Ishikawa (cell line): ENCODE measurements at regions not wholly inside any gene's neighbourhood (a gene's known extent, or its start where the extent isn't known, plus 50 kb on each side); places are given as distances from the start of the nearest gene placed in this dataset.

Experiments
- CEBPB ChIP-seq: IDR thresholded peaks from 2 replicates; pipeline ENCODE4 v1.6.1; 2012
- CREB1 ChIP-seq: IDR thresholded peaks from 2 replicates; pipeline ENCODE4 v1.6.1; 2012; ENCODE audit warnings: low read depth
- EGR1 ChIP-seq: IDR thresholded peaks from 2 replicates; pipeline ENCODE4 v1.6.1; 2012
- EP300 ChIP-seq: IDR thresholded peaks from 2 replicates; pipeline ENCODE4 v1.6.1; 2012; ENCODE audit warnings: borderline replicate concordance
- FOXM1 ChIP-seq: IDR thresholded peaks from 2 replicates; pipeline ENCODE4 v1.6.1; 2012; ENCODE audit warnings: low read depth, borderline replicate concordance
- MAX ChIP-seq: IDR thresholded peaks from 2 replicates; pipeline ENCODE4 v1.6.1; 2012
- NFIC ChIP-seq: IDR thresholded peaks from 2 replicates; pipeline ENCODE4 v1.6.1; 2012
- RAD21 ChIP-seq: IDR thresholded peaks from 2 replicates; pipeline ENCODE4 v1.6.1; 2012; ENCODE audit warnings: low read depth
- REST ChIP-seq: IDR thresholded peaks from 2 replicates; pipeline ENCODE4 v1.6.1; 2012; ENCODE audit warnings: low read depth, mild to moderate bottlenecking
- TAF1 ChIP-seq: IDR thresholded peaks from 2 replicates; pipeline ENCODE4 v1.6.1; 2012; ENCODE audit warnings: low read depth, mild to moderate bottlenecking
- TCF12 ChIP-seq: IDR thresholded peaks from 2 replicates; pipeline ENCODE4 v1.6.1; 2012; ENCODE audit warnings: low read depth
- TEAD4 ChIP-seq: IDR thresholded peaks from 2 replicates; pipeline ENCODE4 v1.6.1; 2012
- USF1 ChIP-seq: IDR thresholded peaks from 2 replicates; pipeline ENCODE4 v1.6.1; 2012
- YY1 ChIP-seq: IDR thresholded peaks from 2 replicates; pipeline ENCODE4 v1.6.1; 2012; ENCODE audit warnings: low read depth
- ZBTB7A ChIP-seq: IDR thresholded peaks from 2 replicates; pipeline ENCODE4 v1.6.1; 2012; ENCODE audit warnings: low read depth

GRCh38 chr13:80881034-80881433 is 540.1 kb upstream of the SPRY2 start:
- TF ChIP-seq FOXM1 (no peak), EP300 (no peak), REST (no peak), TAF1 (no peak), NFIC (no peak), TEAD4 (no peak), USF1 (no peak), MAX (no peak), TCF12 (no peak), YY1 (no peak), CEBPB (no peak)

- TF ChIP-seq MAX, result no peak
- no peak for TF ChIP-seq USF1
- TF ChIP-seq CEBPB, result no peak
- TF ChIP-seq YY1, result no peak
- TF ChIP-seq ZBTB7A, result no peak
- no peak for TF ChIP-seq NFIC
- no peak for TF ChIP-seq FOXM1
- TF ChIP-seq REST, result no peak
- no peak for TF ChIP-seq TAF1
- no peak for TF ChIP-seq EP300
- no peak for TF ChIP-seq EGR1
- TF ChIP-seq TCF12, result no peak
- no peak for TF ChIP-seq RAD21
- TF ChIP-seq TEAD4, result no peak
- TF ChIP-seq CREB1, result no peak
These were observed 537.0 kb upstream of the SPRY2 start for GRCh38 chr13:80877944-80878241.

GRCh38 chr13:80877209-80877943 is 536.5 kb upstream of the SPRY2 start:
- TF ChIP-seq TAF1 (no peak), TCF12 (no peak), CREB1 (no peak), USF1 (no peak), EGR1 (no peak), TEAD4 (no peak), EP300 (no peak), REST (no peak), ZBTB7A (no peak), RAD21 (no peak), NFIC (no peak), CEBPB (no peak), FOXM1 (no peak), YY1 (no peak), MAX (no peak)
